Thoracic aorta (tissue), 2 donors: ENCODE measurements at regions not wholly inside any gene's neighbourhood (a gene's known extent, or its start where the extent isn't known, plus 50 kb on each side); places are given as distances from the start of the nearest gene placed in this dataset.

ENCODE experiments used
- ATAC-seq: fragments of 150-250 bp; one replicate; pipeline ENCODE4 v1.8.0; 2017; ENCODE audit warnings: low read depth; ENCODE audit not compliant: insufficient number of reproducible peaks, low FRiP score
- DNase-seq: peaks from one replicate; pipeline ENCODE4 v3.0.0-alpha.2; 2020; ENCODE audit warnings: low spot score
- H3K27ac ChIP-seq, 2 donors: fragments of 200-600 bp; sonication (generic); 1 replicate in 1 of 2; 2 replicates in 1 of 2; pipeline ENCODE4 v1.5.1; 2016; ENCODE audit warnings: mild to moderate bottlenecking in 2 of 2, moderate library complexity in 2 of 2
- H3K27me3 ChIP-seq: fragments of 200-600 bp; sonication (generic); replicated peaks from 2 replicates; pipeline ENCODE4 v1.6.0; 2016; ENCODE audit warnings: mild to moderate bottlenecking; ENCODE audit not compliant: insufficient read depth
- H3K36me3 ChIP-seq: fragments of 200-600 bp; sonication (generic); one replicate; pipeline ENCODE4 v1.5.1; 2016
- H3K4me1 ChIP-seq, 2 donors: fragments of 200-600 bp; sonication (generic); 1 replicate in 1 of 2; 2 replicates in 1 of 2; pipeline versions ENCODE4 v1.5.1 to v1.6.0; 2016; ENCODE audit warnings: low read depth in 2 of 2, mild to moderate bottlenecking in 1 of 2; ENCODE audit not compliant: control insufficient read depth in 1 of 2
- H3K4me3 ChIP-seq: fragments of 200-600 bp; sonication (generic); 2 replicates; pipeline ENCODE4 v1.5.1; 2016; ENCODE audit warnings: mild to moderate bottlenecking
- H3K9me3 ChIP-seq: fragments of 200-600 bp; sonication (generic); 2 replicates; pipeline ENCODE4 v1.5.1; 2016
- TF ChIP-seq, protein P1 (sequence below): fragments of 200-600 bp; sonication (generic); IDR thresholded peaks from one replicate; pipeline ENCODE4 v1.5.1; 2019; ENCODE audit warnings: antibody characterized with exemption

DNA sequence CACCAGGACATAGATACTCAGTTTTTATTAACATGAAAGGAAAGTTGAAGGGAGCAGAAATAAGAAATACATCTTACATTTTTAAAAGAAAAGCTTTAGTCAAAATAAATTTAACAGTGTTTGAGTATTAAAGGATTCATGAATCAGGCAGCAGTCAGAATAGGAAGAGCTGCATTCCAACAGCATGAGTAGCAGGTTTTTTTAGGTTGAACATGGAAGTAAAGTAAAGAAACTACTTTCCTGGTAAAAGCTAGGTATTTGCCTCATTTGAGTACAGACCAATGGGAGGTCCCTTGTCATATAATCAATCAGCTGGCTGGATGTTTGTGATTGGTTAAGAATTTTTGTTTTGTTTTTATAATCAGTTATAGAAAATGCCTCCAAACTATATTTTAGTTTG, 645.9 kb upstream of the INTU start:
- Histone ChIP-seq H3K27ac (no peak overlapping the region), H3K9me3 (no peaks in the 10 kb centered on the region), H3K4me3 (no peak overlapping the region), H3K27me3 (no peaks in the 10 kb centered on the region), H3K36me3 (no peaks in the 10 kb centered on the region), H3K4me1 (no peaks in the 10 kb centered on the region)
- TF ChIP-seq, protein P1, sequence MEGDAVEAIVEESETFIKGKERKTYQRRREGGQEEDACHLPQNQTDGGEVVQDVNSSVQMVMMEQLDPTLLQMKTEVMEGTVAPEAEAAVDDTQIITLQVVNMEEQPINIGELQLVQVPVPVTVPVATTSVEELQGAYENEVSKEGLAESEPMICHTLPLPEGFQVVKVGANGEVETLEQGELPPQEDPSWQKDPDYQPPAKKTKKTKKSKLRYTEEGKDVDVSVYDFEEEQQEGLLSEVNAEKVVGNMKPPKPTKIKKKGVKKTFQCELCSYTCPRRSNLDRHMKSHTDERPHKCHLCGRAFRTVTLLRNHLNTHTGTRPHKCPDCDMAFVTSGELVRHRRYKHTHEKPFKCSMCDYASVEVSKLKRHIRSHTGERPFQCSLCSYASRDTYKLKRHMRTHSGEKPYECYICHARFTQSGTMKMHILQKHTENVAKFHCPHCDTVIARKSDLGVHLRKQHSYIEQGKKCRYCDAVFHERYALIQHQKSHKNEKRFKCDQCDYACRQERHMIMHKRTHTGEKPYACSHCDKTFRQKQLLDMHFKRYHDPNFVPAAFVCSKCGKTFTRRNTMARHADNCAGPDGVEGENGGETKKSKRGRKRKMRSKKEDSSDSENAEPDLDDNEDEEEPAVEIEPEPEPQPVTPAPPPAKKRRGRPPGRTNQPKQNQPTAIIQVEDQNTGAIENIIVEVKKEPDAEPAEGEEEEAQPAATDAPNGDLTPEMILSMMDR = no peak
- ATAC-seq (no peak), DNase-seq (no peak)

DNA sequence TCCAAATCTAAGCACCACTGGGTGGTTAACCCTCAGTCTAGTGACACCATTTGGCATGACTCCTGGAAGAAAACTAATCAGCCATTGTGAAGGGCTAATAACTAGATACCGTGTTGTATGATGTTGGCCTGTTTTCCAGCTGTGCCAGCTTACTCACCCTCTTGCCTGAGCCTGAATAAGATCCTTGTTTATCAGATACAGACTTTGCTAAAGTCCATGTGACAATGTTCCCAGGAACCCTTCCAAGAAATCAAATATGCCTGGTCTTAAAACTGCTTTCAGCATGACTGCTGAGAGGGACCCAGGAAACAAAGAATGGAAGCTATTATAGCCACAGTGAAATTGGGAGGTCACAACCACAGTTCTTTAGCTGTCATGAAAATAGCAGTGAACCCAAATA, 640.8 kb upstream of the INTU start:
- Histone ChIP-seq H3K27me3 (no peaks in the 10 kb centered on the region), H3K36me3 (no peaks in the 10 kb centered on the region), H3K4me3 (no peak overlapping the region), H3K9me3 (no peaks in the 10 kb centered on the region), H3K4me1 (no peaks in the 10 kb centered on the region), H3K27ac (no peak overlapping the region)
- TF ChIP-seq, protein P1 = no peak
- ATAC-seq = no peak
- DNase-seq = no peak

DNA sequence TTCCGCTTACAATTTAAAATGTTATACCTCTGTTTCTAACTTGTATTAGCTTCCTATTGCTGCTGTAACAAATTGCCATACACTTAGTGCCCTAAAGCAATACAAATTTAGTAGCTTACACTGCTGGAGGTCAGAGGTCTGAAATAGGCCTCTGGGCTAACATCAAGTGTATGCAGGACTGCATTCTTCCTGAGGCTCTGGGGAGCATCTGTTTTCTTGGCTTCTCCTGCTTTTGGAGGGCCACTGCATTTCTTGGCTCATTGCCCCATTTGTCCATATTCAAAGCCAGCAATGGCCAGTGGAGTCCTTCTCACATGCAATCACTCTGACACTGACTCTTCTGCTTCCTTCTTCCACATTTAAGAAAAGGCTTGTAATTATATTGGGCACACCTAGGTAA, 639.8 kb upstream of the INTU start:
- DNase-seq (no peak), ATAC-seq (no peak)
- no peak overlapping the region for H3K4me3 ChIP-seq
- no peak overlapping the region for H3K27ac ChIP-seq
- no peaks in the 10 kb centered on the region for H3K9me3 ChIP-seq
- H3K4me1 ChIP-seq = no peaks in the 10 kb centered on the region
- no peaks in the 10 kb centered on the region for H3K27me3 ChIP-seq
- H3K36me3 ChIP-seq = no peaks in the 10 kb centered on the region
- TF ChIP-seq, protein P1 = no peak

DNA sequence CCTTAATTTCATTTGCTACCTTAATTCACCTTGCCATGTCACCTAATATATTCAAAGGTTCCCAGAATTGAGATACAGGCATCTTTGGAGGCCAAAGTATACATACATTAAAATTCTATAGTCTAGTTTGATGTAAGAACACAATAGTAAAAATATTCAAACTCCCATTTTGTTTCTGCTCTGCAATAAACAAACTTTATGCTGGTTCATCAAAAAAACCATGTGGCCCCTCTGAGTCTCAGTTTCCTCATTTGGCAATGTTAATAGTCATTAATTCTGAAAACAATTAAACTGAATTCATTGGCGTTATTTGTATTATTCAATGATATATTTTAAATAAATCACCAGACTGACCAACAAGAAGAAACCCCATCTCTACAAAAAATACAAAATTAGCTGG, 639.4 kb upstream of the INTU start:
- H3K36me3 ChIP-seq = no peaks in the 10 kb centered on the region
- no peak overlapping the region for H3K4me3 ChIP-seq
- no peaks in the 10 kb centered on the region for H3K27me3 ChIP-seq
- no peak for DNase-seq
- H3K9me3 ChIP-seq = no peaks in the 10 kb centered on the region
- no peak overlapping the region for H3K27ac ChIP-seq
- ATAC-seq = no peak
- TF ChIP-seq, protein P1 = no peak
- no peaks in the 10 kb centered on the region for H3K4me1 ChIP-seq

DNA sequence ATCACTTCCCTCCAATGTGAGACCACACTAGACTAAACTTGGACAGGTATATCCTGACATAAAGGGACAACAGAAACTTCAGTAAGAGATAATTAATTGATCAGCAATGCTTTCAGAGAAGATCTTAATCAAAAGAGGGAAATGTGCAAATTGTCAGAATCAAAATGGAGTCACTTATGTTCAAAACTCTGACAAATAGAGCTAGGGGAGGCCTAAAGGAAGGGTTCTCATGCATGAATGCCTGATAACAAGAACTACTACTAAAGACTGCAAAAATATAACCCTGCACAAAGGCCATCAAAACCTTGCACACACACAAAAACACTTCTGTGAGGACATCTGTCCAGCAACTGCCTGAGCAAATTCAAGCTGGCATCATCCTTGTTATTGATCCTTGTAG, 637.5 kb upstream of the INTU start:
- ATAC-seq (no peak), DNase-seq (no peak)
- H3K4me1 ChIP-seq = no peaks in the 10 kb centered on the region
- no peaks in the 10 kb centered on the region for H3K9me3 ChIP-seq
- H3K4me3 ChIP-seq = no peak overlapping the region
- no peak overlapping the region for H3K27ac ChIP-seq
- H3K36me3 ChIP-seq = no peaks in the 10 kb centered on the region
- TF ChIP-seq, protein P1 = no peak
- no peaks in the 10 kb centered on the region for H3K27me3 ChIP-seq
